HG02759 (cell line): ENCODE measurements at regions not wholly inside any gene's neighbourhood (a gene's known extent, or its start where the extent isn't known, plus 50 kb on each side); places are given as distances from the start of the nearest gene placed in this dataset.

Experiments
- ATAC-seq: cut with Tn5 transposase; IDR thresholded peaks from one replicate; pipeline ENCODE4 v1.9.1; 2021; ENCODE audit warnings: mild to moderate bottlenecking, moderate library complexity; ENCODE audit not compliant: unreplicated experiment

DNA sequence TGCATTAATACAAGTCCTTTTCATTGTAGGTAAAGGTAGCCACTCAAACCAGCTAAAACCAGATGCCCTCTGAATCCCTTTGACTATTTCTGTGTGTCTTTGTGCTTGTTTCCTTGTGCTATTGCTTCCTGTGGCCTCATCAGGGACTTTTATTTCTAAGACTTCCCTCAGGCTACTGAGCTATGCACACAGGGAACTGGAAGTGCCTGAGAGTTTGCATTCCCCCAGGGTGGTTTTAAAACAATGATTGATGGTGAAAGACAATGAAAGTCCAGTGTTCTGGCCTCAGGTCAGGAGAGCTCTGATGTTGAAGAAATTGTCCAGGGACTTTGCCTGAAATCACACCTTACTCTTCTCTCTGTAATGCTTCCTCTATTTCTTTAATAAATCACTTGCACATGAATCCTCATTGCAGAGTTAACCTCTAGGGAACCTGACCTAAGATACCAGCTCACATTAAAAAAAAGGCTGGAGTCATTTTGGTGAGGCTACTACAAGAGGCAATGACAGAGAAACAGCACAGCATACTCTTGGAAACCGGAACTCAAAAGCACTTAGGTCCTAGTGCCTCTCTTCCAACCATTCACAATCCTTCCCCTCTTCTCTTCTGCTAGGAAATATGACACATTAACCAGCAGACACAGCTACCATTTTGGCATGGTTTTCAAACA lies 158.1 kb upstream of the NREP start:
- no peak for ATAC-seq

DNA sequence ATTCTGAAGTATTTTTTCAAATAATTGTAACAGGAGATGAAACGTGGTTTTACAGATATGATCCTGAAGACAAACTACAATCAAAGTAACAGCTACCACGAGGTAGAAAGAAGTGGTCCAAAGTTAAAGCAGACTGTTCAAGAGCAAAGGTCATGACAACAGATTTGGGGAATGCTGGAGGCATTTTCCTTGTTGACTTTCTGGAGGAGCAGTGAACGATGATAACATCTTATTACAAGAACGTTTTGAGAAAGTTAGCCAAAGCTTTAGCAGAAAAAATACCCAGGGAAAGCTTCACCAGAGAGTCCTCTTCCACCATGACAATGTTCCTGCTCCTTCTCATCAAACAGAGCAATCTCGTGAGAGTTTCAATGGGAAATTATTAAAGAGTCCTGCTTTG lies 145.4 kb upstream of the NREP start:
- ATAC-seq: no peak

DNA sequence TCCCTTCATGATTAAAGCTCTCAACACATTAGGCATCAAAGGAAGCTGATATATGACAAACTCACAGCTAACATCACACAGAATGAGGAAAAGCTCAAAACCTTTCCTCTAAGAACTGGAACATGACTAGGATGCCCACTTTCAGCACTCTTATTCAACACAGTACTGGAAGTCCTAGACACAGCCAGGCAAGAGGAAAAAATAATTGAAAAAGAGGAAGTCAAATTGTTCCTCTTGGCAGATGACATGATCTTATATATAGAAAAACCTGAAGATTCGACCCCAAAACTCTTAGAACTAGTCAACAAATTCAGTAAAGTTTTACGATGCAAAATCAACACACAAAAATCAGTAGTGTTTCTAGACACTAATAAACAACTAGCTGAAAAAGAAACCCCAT lies 144.3 kb upstream of the NREP start:
- ATAC-seq: no peak

DNA sequence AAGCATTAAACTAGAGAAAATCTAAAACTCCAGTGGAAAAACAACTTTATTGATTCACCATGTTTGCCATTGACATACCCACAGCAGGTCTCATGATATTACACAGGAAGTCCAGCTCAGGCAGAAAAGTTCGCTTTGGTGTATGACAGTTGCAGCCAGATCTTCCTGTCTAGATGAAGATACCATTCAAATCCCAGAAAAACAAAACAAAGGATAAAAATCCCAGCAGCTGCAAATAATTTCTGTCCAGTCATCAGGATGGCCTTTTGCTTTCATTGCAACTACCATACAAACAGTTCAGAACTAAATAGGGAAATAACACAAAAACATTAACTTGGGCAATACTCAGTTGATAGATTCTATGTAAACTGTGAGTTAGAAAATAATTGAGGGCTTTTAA lies 136.0 kb upstream of the NREP start:
- ATAC-seq: no peak

DNA sequence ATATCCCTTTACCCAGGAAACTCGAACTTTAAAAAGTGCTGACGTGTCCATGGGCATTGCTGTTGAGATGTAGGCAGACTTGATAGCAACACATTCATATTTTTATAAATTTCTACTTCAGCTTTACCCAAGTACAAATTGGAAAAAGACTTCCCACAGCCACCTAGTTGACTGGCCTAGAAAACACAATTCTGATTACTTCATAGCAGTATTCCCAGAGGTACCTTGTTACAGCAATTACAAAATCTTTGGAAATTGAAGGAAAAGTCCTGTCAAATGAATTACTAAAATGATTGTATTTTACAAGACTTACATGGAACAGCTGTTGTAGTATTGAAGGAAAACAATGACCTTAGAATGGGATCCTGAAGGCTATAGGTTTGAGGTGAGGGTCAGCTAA lies 130.7 kb upstream of the NREP start:
- ATAC-seq: no peak

DNA sequence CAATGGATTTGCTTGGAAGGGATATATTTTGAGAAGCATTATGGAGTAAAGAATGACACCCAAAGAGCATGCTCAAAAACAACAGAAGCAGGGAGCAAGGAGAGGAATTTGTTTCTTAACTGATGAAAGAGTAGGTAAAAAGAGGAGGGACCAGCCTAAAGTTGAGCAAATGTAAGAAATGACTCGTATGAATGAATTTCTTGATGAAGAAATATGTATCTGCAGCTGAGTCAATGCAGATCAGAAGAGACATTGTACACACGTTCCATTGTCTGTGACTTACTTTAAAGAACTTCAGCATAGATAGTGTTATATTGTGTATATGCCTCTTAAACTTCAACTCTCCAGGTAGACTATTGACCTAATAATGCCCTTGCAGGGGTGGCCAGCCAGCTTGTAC lies 112.7 kb upstream of the NREP start:
- ATAC-seq: no peak

DNA sequence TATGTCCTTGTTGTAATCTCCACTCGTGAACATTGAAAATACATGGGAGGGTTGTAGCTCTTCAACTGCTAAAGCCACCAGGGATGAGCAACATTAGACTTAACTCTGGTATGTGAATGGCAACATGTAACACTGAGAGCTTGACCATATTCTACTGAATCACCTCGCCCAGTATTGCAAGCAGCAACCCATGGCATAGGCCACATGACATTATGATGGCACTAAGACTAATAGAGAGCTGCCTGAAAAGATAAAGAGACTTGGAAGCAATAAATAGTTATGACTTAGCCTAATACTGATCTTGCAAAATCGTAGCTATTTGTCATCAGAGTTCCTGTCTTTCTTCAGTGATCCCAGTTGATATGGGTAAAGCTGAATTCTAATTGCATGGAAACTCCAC lies 108.4 kb upstream of the NREP start:
- ATAC-seq: no peak

DNA sequence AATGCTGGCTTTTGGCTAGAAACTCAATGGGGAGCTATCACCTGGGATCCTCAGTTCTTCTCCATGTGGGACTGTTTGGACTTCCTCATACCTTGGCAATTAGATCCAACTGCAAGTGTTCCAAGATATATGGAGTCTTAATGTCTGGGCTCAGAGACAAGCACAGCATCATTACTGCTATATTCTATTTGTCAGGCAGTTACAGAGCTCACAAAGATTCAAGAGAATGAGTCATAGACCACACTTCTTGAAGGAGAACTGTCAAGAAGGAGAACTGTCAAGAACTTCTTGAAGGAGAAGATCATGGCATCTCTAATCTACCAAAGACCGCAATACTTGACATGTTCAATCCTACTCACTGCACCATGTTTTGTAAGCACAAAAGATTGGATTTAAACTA lies 106.8 kb upstream of the NREP start:
- ATAC-seq: no peak

DNA sequence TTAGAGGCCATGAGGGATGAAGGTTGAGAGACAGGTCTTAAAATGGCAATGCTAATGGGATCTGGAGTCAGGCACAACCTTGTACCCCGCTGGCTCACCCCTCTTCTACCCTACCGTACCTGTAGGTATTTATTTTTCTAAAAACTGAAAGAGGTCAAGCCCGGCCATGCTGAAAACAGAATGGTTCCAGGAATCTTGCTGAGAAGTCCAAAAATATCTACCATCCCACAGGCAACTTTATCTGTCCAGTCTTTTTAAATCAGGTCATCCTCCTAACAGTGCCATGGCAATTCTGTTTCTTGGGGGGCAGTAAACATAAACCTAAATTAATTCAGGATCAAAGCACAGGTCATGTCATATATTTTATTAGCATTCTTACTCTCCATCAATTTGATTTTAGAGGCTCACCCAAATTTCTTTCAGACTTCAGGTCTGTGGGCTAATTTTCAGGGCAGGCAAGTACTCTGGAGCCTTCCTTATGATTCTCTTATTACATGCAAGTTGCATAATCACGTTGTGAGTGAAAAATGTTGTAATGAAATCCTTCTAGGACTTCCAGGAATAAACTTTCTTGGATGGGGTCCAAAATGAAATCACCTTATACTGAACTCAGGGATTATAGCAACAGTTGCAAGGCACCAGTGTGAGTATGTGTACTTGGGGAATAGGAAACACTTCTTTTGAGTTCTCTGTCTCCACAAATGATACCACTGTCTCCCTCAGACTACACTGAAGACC lies 102.7 kb upstream of the NREP start:
- no peak for ATAC-seq

DNA sequence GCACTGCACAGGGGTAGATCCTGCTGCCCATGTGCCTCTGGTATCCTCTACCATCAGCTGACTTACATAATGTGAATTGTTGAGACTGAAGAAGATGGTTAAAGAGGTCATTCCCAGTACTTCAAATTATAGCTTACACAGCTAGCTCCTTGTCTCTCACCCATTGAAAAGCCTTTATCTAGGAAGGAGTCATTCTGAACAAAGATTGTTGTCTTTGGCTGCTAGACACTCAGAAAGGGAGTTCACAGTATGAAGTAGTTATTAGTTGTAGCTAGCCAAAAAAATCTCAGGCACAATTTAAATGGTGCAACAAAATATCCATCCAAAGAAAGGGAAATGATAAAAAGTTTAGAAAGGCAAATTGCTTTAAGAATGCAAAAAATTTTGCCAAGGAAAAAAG lies 102.0 kb upstream of the NREP start:
- ATAC-seq: no peak

DNA sequence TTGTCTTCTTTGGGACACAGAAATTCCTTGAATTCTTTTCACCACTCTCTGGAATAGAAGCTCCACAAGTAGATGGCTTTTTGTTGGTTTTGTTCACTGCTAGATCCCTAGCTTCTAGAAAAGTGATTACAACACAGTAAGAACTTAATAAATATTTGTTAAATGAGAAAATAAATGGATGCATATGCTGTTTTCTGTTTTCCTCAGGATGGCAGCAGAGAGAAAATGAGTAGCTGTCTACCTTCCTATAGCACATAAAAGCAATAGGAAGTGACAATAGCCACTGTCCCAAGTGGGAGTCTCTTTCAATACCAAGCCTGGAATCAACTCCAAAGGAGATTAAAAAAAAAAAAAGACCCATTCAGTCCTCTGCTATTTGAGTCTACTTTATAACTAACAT lies 100.6 kb upstream of the NREP start:
- ATAC-seq: no peak

DNA sequence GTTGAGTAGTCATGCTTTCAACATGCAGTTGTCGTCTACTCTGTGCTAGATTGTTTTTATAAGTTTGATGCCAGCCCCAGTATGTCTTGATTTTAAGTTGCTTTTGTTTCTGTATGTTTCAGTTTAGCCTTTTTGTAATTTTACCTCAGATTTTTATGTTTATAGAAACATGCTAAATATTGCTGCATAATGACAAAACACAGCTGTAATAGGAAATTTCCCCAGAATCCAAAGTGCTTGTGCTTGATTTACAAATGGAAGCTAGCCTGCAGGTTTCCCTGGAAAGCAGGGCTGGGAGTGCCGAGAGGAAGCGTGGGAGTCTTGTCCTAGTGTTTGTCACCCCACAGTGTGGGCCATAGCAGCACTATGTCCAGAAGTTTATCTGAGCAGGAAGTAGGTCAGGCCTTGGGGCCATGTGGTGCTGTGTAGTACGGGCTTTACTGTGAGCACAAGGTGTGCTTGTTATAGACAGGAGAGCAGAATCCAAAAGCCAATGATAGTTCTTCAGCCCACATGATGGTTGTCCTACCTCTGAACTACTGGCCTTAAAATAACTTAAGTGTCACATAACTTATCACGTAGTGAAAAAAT lies 100.0 kb upstream of the NREP start:
- ATAC-seq: no peak

DNA sequence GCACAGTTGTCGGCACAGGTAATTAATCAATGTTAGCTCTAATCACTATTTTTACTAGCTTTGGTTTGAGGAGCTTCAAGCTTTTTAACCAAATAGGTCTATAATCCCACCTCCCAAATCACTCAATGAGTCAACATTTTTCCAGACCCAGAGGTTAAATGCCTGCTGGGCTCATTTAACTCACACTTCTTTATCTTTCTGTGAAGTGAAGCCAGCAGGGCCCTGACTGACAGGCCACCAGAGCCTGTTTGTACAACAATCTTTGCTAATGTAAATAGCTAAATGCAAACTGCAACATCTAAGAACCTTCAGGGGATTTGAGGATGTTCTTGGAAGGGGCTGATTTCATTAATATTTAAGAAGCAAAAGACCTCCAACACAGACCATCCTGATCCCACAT lies 98.4 kb upstream of the NREP start:
- ATAC-seq: no peak

DNA sequence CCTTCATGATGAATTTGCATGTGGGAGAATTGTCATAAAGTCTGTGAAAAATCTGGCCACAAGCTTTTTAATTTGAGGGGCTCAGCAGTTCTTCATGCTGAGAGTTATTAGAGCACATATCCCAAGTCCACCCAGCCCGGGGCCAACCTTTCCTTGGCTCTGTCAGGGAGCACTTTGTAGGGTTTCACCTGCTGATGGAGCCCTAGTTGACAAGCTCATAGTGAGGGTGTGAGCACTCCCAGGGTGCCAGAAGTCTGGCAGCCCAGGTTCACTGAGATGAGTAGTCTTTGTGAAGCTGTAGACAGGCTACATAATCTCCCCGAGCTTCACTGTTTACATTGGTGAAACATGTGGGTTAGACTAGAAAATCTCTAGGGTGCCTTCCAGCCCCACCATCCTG lies 97.2 kb upstream of the NREP start:
- peak; percentile 23 for ATAC-seq

DNA sequence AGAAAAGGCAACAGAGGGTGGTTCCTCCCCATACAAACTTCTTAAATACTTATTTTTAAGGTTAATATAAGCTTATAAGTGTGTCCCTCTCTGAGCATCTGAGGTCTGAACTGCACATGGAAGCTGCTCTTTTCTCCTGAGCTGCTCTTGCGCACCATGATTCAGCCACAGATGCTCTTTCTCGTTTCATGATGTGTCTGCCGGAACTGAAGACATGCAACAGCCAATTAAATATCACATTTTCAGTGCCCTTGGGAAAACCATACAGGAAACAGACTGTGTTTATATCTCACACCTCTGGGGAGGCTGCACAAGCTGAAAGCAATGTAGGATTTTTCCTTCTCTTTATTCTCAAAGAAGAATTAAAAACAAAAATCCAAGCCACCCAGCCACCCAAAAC lies 96.8 kb upstream of the NREP start:
- peak; percentile 72 for ATAC-seq

DNA sequence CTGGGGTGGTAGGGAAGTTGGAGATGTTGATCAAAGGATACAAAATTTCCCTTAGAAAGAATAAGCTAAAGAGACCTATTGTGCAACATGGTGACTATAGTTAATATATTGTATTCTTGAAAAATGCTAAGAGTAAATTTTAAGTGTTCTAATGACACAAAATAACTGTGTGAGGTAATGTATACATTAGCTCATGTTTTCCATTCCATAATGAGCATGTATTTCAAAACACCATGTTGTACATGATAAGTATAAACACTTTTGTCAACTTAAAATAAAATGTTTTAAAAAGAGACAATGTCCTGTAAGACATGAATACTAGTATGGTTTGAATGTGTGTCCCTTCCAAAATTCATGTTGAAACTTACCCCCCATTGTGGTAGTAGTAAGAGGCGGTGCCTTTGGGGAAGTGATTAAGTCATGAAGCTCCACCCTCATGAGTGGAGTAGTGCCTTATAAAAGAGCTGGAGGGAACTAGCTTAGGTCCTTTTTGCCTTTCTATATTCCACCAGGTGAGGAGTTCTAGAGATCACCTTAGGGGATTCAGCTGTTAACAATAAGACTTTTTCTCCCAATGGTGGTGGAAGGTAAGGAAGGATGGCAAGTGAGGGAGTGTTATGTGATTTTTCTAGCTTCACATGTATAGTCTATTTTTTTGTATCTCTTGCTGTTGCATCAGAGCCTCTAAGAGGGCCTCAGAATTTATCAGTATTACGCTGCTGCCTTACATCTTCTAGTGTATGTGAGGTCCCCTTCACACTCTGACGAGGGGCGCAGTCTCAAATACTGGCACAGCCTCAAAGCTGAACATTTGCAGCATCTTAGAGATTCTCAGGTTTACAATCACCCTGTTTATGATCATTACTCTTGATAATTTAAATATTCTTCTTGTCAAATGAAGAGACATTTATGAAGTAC lies 94.9 kb upstream of the NREP start:
- no peak for ATAC-seq

DNA sequence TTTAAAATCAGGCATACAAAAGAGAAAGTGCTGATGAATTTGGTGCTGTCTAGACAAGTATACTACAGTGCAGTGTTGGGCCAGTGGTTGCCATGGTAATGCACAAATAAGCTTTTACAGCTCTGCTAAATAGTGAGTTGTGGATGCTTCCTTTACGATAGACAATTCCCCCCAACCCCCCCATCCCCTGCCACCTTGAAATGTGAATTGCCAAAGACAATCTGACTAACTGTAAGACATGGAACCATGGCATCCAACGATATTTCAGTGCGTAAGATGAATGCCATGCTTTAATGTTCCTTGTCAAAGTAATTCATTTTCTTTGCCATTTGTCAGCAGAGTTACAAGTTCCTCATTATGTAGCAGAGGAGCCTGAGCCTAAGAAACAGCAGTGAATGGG lies 91.5 kb upstream of the NREP start:
- ATAC-seq: no peak

DNA sequence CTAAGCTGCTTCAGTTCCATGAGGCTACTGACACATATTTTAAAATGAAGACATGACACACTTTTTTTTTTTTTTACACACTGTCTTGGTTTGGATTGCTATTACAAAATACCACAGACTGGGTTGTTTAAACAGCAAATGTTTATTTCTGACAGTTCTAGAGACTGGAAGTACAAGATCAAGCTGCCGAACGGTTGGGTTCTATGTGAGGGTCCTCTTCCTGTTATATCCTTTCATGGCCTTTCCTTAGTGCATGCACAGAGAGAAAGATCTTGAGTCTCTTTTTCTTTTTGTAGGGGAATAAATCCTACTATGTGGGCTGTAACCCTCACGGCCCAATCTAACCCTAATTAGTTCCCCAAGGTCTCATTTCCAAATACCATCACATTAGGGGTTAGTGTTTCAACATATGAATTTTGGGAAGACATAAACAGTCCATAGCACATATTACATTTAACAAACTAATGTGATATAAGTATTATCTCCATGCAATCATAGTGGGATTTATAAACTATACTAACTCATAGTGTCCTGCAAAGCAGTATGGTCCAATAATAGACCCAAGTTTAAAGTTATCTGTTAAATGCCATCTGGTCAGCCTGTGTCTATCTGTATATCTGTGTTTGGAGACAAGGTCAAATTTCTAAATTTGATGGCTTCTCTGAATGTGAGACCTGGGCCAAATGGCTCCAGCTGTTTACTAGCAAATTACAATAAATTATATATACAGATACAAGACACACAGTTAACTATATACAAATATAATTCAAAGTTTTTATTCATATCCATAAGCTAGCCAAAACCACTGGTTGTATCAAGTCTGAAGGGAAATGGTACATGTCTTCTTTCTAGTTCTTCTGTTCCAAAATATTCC lies 90.3 kb upstream of the NREP start:
- no peak for ATAC-seq

DNA sequence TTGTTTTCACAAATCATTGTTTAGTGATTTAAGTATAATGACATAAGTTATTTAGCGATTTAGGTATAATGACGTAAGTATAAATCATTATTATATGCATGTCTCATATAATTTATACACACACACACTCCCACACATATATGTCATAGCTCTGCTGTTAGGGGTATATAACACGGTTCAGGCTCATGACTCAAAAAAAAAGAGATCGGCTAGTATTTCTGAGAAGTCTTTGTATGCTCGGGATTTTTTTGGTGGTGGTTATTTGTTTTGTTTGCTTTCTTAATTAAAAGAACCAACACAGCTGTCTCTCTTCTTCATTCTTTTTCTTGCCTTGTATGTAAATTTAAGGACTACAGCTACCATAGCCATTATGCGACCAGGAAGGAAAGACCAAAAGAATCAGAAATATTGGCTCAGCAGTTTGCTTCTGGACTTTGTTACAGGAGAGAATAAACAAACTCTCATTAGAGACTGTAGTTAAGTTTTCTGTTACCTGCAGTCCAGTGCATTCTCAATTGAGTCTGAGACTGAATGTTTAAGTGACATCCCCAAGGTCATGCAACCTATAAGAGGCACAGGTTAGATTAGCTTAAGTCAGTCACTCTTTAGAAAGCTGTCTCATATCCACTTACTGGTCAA lies 83.2 kb upstream of the NREP start:
- ATAC-seq: no peak

DNA sequence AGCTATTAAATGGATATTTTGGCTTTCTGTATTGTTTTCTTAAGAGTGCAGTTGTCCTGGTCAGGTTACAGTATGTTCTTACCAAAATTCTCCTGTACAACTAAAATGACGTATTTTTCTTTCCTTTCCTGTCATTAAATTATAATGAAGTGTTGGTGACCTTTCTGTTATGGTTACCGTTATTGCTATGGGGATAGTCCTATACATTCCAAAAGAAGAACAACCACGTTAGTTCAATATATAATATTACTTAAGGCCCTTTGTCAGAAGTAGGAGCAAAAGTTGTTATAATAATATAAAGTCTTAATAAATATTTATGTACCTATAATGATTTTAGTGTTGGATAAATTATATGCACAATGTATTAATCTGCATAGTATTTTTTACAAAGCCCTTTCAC lies 82.4 kb upstream of the NREP start:
- ATAC-seq: no peak
